GM19043 (cell line): ENCODE measurements at regions not wholly inside any gene's neighbourhood (a gene's known extent, or its start where the extent isn't known, plus 50 kb on each side); places are given as distances from the start of the nearest gene placed in this dataset.
"Not testable (repeated sequence)": the region's sequence is repeated elsewhere in the genome, so short reads cannot be mapped to it uniquely, and the experiment has no call there.

Source experiments
- ATAC-seq: cut with Tn5 transposase; IDR thresholded peaks from one replicate; pipeline ENCODE4 v1.9.1; 2021; ENCODE audit warnings: low read depth; ENCODE audit not compliant: unreplicated experiment

DNA sequence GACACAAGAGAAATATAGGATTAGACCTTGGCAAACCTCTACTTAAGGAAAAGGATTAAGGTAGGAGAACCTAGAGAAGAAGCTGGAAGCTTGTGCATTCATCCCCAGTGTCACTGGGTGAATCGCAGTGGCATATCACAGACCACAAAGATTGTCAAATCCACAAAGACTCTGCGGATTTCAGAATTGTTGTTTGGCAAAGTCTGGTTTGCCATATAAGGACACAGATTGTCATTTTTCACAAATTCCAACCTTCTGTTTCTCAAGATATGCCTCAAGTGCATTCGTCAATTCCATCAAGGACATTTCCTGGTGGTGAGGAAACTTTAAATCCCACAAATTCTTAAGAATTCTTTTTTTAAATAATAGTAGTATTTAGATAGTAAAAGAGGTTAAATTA, 395.1 kb upstream of the PAPPA start:
- no peak for ATAC-seq

DNA sequence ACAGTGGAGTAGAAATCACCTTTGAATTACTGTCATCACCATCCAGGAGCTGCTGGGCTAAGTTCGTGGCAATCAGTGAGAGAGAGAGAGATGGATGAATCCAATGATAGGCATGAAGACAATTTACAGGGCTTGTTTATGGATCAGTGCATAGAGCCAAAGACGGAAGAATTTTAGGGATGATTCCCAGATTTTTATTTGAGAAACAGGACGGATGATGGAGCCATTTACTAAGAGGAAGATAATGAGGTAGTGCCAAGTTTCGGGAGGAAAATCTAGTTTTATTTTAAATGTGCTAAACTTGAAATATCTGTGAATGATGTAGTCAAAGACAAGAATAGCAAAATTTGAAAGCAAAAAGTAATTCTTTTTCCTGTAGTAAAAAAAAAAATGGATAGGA, 394.2 kb upstream of the PAPPA start:
- no peak for ATAC-seq

DNA sequence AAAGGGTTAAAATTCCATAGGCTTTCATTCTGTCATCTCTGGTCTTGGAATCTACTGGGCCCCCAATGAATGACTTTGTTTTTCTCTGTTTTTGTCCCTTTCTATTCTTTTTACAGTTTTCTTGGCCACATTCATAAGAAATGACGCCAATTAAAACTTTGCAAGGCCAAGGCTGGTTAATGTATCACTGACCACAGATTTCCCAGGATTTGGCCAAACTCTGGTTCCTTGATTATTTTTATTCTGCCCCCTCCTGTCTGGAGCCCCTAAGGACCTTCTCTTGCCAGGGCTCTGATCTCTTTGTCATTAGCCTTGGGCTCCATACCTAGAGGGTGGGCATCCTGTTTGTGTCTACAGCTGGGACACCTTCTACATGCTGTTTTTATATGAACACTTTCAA, 388.9 kb upstream of the PAPPA start:
- ATAC-seq, result no peak

DNA sequence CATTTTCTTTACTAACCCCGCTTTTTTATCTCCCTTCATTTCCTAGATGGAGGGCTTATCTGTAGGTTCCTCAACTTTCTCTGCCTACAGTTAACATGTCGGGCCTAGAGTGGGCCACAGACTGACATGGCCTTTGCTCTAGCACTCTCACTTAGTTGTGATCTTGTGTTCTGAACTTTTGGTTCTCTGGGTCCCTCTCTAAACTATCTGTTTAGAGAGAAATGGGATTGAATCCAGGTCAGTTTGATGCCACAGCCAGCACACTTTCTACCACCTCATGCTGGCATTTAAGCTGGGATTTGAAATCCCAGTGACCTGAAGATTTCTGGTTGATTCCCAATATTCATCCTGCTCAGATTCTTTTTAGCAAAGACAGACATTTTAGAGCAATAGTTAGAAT, 388.5 kb upstream of the PAPPA start:
- no peak for ATAC-seq

DNA sequence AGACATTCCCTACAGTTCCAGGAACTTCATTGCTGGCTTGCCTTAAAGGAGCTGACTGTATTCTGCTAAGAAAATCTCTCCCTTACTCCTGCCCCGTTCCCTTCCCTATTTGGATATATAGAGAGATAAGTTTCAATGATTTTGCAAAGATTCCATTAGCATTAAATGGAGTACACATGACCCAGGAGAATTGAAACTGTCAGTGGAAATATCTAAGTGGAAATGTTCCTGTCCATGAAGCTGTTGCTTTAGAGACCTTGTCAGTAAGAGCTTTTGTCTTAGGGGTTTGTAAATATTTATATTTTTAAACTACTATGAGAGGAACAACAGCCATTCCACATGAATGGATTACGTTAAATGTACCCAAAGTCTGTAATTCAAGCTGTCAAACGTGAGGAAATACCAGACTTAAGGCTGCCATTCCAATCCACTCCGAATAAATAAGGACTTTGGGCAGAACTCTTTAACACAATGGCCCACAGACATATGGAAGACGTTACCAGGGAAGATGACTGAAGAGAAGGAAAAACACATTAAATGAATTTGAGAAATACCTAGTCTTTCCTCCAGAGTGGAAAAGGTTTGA, 387.1 kb upstream of the PAPPA start:
- no peak for ATAC-seq

DNA sequence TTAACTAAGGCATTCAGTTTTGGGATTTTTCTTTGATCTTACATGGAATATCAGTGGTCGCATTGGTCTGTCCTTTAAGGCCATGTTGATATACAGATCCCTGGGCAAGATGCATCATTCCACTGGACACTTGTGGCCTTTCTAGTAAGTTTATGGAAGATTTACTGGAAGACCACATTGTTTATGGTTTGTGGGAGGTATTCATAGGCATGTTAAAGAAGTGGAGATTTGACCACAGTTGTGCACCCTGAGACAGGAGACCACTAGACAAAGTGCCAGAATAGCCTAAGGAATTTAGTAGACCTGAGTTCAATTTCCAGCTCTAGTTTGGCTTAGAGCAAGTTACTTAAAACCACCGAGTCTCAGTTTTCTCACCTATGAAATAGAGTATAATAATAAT, 383.1 kb upstream of the PAPPA start:
- ATAC-seq, result no peak

DNA sequence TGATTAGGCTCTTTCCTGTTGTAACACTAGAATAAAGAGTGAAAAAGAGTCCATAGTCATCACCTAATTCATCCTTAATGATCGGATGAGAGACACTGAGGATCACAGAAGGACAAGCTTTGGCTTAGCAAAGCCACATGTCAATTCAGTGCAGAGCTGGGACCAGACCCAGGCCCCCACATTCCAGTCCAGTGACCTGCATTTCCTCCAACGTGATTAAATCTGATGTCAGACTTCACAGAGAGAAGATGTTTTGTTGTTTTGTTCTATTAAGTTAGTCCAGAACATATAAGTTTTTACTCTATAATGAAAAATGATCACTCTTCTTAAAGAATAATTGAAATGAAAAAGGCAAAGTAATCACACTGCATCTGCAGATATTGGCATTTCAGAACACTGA, 377.9 kb upstream of the PAPPA start:
- no peak for ATAC-seq

DNA sequence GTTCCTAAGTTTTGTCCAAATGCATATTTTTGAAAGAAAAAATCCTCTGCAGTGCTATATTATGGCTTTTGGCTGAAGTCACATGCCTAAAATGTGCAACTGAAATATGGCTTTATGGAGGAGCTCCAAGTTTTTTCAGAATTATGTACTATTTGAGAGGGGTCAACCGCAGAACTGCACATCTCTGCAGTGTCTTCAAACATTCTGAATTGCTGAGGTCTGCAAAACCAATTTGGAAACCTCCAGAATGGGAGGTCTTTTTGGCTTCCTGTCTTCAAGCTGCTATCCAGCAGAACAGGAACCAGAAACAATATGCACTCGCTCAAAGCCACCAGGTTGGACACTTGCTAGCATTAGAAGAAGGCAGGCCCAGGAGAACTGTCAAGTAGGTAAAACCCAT, 376.0 kb upstream of the PAPPA start:
- no peak for ATAC-seq

DNA sequence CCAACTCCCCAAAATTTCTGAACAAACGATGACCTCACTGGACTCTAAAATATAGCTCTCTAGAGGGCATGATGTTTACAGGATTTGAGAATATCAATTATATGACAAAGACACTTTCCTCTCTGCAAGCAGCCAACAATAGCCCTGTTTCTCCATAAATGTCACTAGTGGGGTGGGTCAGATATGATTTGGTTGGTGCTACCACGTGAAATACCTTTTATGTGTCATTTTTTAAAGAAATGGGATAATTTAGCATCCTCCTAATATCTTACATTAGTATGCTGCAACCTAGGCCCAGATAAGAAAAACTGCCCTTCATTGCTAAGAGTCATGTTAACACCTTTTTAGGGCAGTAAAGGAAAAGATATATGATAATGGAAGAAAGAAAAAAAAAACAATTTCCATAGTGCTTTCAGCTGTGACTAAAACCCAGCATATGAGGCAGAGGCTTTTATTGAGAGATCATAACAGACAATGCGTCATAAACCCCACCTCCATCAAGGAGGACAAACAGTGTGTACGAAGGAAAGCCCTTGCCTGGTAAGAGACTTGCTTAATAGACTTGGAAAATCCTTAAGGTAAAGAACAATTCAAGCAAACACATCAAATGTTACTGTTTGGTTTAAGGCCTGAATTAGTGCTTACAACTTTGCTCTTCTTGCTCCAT, 372.4 kb upstream of the PAPPA start:
- ATAC-seq, result no peak

DNA sequence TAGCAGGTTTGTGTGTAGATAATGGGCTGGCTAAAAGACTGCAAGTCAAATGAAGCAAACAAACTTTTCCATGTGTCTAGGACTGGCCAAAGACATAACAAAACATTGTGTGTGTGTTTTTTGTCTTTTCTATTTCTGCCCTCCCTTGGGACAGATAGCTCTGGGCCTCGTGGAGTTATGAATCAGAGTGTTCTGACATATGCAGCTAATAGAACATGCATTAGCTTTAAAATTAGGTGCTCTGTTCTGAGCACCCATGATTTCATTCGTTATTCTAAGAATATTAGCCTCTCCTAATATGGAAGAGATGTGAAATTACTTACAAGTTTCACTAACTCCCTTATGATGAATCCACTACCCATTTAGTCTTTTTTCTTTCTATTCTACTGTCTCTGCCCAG, 367.3 kb upstream of the PAPPA start:
- no peak for ATAC-seq

DNA sequence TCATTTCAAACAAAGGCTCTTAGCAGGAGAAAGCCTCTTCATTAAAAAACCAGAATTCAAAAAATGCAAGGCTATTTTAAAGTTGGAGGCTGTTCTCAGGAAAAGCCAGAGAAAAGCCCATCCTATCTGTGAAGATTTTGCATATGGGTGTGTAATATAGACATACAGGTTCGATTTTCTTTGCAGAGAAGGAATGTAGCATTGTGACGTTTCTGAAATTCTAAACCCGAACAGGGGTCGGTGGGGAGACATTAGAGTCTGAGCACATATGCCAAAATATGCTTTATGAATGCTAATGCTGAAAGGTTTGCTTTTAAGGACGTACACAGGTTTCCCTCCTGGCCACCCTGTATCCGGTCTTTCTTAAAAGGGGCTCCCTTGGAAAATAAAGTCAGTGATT, 363.1 kb upstream of the PAPPA start:
- no peak for ATAC-seq

DNA sequence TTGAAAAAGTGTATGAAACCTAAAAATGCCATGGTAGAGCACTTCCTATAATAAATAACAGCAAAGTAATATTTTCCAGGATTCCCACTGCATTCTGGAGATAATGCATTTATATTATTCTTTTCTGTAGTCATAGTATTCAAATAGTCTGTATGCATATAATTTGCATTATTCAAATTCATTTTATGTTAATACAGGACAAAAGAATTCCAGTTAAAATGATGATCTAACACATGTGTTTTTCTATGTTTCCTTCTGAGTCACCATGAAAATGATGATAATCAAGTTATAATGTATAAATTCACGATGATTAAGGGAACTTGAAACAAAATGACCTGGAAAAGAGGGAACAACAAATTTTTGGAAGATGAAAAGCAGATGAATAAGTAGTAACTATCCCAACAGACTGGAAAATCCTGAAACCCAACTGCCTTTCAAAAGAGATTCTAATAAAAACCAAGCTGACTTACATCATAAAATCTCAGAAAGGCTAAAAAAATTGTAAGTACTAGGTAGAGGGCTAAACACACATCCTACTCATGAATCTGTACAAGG, 358.6 kb upstream of the PAPPA start:
- ATAC-seq, result no peak

DNA sequence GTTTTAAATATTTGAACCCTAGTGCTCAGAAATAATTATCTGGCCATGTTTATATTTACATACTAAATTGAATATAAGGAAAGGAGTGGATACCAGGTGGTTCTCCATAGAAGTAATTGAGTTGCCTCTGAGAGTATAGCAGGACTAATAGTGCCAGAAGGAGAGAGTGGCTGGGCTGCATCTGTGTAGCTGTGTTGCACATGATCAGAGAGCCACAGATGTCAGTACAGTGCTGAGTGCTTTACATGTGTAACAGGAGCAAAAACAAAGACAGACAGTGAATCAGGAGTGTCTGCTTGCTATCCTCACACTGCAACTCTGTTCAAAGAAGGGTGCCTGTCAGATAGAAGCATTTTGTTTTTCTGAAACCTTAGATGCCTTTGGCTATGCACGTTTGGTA, 353.9 kb upstream of the PAPPA start:
- no peak for ATAC-seq

DNA sequence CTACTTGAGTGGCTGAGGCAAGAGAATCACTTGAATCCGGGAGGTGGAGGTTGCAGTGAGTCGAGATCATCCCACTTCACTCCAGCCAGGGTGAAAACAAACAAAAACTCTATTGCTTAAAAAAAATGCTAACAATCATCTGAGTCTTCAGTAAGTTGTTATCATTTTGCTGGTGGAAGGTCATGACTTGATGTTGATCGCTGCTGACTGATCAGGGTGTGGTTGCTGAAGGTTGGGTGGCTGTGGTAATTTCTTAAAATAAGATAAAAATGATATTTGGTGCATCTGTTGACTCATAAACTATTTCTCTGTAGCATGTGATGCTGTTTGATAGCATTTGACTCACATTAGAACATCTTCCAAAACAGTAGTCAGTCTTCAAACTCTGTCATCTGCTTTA, 349.4 kb upstream of the PAPPA start:
- no peak for ATAC-seq

DNA sequence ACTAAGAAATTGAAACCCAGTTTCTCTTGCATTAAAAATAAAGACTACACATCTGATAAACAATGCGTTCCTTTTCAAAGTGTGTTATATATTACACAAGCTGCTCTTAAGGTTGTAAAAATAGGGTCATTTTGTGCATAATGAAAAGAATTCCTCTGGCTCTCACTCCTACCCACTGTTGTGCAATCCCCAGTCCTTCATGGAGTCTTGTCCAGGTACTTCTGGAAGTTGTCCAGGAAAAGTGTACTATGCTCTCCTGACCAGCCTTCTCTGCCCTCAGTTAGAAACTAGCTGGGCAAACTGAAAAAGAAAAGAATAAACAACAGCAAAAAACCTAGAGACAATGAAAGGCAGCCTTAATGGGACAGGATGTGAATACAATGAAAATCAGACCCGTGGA, 345.5 kb upstream of the PAPPA start:
- no peak for ATAC-seq

DNA sequence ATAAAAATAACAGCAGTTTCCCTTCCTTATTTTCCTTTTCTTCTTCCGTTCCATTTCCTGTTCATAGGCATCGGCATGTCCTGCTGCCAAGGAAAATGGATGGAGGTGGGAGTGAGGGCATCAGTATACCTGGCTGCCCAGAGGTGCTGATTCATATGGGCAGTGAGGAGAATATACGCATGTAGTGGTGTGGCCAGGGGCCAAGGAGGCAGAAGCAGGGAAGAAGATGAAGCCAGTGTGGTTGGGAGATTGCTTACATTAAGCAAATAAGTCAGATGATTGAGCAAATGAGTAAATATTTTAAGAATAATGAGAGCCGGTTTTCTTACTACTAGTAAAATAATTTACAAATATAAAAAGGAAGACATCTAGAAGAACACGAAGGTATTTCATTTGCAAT, 344.9 kb upstream of the PAPPA start:
- ATAC-seq, result no peak

DNA sequence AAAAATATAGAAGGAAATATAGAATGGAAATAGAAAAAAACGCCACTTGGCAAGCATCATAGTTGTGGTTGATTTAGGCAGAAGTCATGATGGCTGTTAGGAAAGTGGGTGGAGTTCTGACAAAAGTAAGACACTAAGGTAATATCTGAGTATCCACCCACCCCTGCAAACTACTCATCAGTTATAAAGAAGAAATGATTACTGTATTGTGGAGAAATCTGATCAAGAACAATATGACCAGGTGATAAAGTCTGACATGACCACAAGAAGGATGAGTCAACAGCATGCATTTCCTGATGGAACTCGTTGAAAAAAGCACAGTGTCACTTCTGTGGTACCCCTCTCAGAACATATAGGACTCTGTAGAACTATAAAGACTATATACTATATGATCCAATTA, 343.4 kb upstream of the PAPPA start:
- no peak for ATAC-seq

DNA sequence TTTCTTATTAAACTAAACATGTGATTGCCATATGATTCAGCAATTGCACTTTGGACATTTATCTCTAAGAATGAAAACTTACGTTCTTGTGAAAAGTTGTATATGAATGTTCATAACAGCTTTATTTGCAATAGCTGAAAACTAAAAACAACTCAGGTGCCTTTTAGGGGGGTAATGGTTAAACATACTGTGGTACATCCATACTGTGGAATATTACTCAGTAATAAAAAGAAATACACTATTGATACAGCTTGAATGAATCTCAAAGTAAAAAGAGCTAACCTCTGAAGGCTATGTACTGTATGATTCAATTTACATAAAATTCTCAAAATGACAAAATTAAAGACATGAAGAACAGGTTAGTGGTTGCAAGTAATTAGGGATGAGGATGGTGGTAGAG, 339.5 kb upstream of the PAPPA start:
- ATAC-seq, result no peak

DNA sequence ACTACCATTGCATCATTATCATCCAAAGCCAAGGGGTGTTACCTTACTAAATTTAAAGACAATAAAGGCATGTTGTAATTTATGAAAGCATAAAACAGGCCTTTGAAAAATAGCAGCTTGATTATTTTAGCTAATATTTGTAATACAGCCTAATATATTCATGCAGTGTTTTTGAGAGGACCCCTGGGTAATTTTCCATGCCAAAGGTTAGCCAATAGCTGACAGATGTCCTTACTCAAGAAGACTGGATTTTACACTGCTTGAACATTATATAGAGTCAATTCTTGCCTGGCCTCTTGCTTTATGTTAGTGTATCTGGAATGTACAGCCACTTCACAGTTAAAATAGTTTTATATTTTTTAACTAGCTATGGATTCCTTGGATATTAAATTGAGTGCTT, 337.8 kb upstream of the PAPPA start:
- ATAC-seq, result no peak

DNA sequence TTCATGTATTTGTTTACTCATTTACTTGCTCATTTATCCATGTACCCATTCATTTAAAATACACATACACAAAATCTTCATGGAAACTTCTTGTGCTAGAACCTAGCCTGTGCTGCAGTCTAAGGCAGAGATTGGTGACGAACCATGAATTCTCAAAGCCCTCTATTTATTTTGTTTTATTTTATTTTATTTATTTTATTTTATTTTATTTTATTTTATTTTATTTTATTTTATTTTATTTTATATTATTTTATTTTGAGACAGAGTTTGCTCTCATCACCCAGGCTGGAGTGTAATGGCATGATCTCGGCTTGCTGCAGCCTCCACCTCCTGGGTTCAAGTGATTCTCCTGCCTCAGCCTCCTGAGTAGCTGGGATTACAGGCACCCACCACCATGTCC, 334.9 kb upstream of the PAPPA start:
- ATAC-seq, result not testable (repeated sequence)

DNA sequence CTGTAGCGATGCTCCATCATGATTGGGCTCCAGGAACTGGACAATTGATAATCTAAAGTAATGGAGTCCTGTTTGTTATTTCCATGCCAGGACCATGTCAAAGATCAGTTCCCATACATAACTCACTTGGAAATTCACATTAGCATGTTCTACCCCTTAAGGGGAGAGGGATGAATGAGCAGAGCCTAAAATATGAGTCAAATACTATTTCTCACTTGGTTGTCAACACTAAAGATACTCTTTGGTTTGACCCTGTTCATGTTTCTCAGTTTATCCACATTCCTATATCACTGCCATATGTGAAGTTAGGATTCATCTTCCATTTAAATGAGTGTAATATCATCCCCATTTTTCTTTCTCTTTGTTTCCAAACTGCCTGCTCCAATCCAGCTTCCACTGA, 321.6 kb upstream of the PAPPA start:
- ATAC-seq, result no peak

DNA sequence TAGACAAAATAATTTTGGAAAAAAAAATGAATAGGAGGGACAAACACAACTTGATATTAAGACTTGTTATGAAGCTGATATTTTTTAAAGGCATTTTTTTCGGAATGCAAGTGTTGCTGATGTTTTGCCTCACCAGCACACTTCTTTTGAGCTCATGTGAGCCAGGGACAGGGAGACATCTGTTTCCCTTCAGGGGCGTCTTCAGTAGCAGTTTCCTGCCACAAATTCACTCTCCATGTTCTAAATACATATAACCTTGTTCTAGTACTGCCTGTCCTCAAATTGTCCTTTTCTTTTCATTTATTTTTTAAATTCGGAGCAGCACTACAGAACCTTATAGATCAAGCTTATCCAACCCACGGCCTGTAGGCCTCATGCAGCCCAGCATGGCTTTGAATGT, 316.0 kb upstream of the PAPPA start:
- ATAC-seq, result no peak

DNA sequence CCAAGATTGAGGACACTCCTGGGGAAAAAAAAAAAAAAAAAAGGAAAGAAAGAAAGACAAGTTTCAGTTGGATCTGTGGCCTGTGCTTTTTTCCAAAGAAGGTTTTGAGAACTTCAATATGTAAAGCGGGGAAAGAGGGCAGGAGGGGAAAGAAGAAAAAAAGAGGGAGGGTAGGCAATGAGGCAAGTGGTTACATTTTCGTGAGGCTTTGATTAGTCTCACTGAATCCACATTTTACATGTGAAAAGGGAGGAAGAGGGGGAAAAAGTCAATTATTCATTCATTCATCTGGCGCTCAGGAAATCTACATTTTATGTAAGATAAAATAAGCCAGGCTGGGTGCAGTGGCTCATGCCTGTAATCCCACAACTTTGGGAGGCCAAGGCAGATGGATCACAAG, 315.2 kb upstream of the PAPPA start:
- ATAC-seq, result no peak
